ENCODE measurements at regions not wholly inside any gene's neighbourhood (a gene's known extent, or its start where the extent isn't known, plus 50 kb on each side); places are given as distances from the start of the nearest gene placed in this dataset.

DNA sequence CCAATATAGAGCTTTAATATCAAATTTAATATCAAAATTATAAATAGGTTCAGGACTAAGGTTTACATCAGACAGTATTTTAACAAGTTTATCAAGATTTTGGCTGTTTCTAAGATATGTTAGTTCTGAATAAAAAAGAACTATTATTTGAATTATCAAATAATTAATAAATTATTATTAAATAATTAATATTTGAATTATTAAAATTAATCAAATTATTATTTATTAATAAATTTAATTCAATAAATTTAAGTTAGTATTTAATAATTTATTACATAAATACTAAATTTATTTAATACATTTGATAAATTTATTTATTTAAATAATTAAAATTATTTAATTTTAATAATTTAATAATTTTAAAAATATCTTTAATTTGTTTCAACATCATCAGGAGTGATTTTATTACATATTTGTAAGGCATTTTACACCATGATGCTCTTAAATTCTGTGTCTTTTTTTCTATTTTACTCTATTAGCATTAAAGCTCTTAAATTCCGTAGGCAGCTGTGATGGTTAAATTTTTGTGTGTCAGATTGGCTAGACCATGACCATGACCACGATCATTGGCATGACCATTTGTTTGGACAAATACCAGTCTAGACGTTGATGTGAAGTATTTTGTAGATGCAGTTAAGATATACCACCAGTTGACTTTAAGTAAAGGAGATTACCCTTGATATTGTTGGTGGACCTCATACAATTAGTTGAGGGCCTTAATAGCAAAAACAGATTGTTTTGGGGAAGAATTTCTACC, 82.6 kb downstream of the BBS10 start:
- TF ChIP-seq, protein P1, sequence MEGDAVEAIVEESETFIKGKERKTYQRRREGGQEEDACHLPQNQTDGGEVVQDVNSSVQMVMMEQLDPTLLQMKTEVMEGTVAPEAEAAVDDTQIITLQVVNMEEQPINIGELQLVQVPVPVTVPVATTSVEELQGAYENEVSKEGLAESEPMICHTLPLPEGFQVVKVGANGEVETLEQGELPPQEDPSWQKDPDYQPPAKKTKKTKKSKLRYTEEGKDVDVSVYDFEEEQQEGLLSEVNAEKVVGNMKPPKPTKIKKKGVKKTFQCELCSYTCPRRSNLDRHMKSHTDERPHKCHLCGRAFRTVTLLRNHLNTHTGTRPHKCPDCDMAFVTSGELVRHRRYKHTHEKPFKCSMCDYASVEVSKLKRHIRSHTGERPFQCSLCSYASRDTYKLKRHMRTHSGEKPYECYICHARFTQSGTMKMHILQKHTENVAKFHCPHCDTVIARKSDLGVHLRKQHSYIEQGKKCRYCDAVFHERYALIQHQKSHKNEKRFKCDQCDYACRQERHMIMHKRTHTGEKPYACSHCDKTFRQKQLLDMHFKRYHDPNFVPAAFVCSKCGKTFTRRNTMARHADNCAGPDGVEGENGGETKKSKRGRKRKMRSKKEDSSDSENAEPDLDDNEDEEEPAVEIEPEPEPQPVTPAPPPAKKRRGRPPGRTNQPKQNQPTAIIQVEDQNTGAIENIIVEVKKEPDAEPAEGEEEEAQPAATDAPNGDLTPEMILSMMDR (IDR thresholded peaks at IDR 0.05 in 4 of 5, conservative IDR thresholded peaks at IDR 0.05 in 1 of 5): no peak
- no peak for TF ChIP-seq POLR2A (IDR thresholded peaks at IDR 0.05)
- in situ Hi-C loops (cut with MboI; ENCODE audit: low sequenced_read_pairs in 4 of 4): loop anchor here in 2 of 4 donors (5.0 to 10.0 kb wide), 2 partner anchors 69 to 77 kb away; no protein-coding TSS in a partner anchor
- H3K27me3 ChIP-seq: no peaks in the 10 kb centered on the region
- peak overlapping the region; percentile 86 to 92 (median 89) for H3K27ac ChIP-seq
- H3K36me3 ChIP-seq: no peaks in the 10 kb centered on the region
- H3K9me3 ChIP-seq: peaks cover 0 to 4% (median 0%) of the 10 kb centered on the region in 3 donors
- H3K4me1 ChIP-seq: peaks cover 32 to 42% of the 10 kb centered on the region in 2 donors
- no peak overlapping the region for H3K4me3 ChIP-seq
- no peak for ATAC-seq
- no peak for DNase-seq
- intact Hi-C loops (cut with DNase I; ENCODE audit: low total_unique reads): loop anchor here (5.0 to 10.0 kb wide), 5 partner anchors 189 to 499 kb away; partner anchors contain the start of genes OSBPL8 and ZDHHC17

DNA sequence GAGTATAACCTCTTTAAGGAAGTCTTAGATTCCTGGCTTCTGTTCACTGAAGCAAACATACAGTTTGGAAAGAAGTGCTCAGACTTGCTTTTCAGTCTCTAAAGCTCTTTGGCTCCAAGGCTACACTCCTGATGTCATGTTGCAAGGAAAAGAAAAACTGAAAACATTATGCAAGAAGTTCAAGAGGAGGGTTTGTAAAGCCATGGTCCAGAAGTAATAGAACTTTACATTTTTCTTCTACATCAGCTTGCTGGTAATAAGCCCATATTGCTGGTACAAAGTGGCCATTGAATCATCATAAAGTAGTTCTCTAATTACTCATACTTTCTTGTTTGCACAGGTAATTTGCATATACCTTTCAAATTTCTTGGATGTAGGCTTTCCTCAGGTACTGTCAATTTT, 83.6 kb downstream of the BBS10 start:
- intact Hi-C loops (cut with DNase I; ENCODE audit: low total_unique reads) (loop anchor here (5.0 to 10.0 kb wide), 5 partner anchors 190 to 500 kb away; partner anchors contain the start of genes OSBPL8 and ZDHHC17), in situ Hi-C loops (cut with MboI; ENCODE audit: low sequenced_read_pairs in 4 of 4) (loop anchor here in 2 of 4 donors (5.0 to 10.0 kb wide), 2 partner anchors 70 to 78 kb away; no protein-coding TSS in a partner anchor)
- DNase-seq (no peak), ATAC-seq (no peak)
- TF ChIP-seq, protein P1 (IDR thresholded peaks at IDR 0.05 in 4 of 5, conservative IDR thresholded peaks at IDR 0.05 in 1 of 5): no peak
- no peak for TF ChIP-seq POLR2A (IDR thresholded peaks at IDR 0.05)
- no peaks in the 10 kb centered on the region for H3K36me3 ChIP-seq
- H3K9me3 ChIP-seq: peaks cover 0 to 4% (median 0%) of the 10 kb centered on the region in 3 donors
- no peaks in the 10 kb centered on the region for H3K27me3 ChIP-seq
- peaks cover 35 to 50% of the 10 kb centered on the region in 2 donors for H3K4me1 ChIP-seq
- no peak overlapping the region for H3K4me3 ChIP-seq
- H3K27ac ChIP-seq: peak overlapping the region; percentile 19 to 92 (median 48)

DNA sequence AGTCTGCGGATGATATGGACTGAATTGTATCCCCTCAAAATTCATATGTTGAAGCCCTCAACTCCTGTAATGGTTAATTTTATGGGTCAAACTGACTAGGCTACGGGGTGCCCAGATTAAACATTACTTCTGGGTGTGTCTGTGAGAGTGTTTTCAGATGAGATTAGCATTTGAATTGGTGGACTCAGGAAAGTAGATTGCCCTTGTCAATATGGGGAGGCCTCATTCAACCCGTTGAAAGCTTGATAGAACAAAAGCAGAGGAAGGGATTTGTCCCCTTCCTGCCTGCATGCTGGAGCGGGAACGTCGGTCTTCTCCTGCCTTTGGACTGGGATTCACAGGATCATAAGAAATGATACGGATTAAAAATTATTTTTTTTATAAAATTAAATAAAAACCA, 84.5 kb downstream of the BBS10 start:
- intact Hi-C loops (cut with DNase I; ENCODE audit: low total_unique reads): loop anchor here (10.0 kb wide), 3 partner anchors 191 to 501 kb away; partner anchors contain the start of genes OSBPL8 and ZDHHC17
- peaks cover 0 to 4% (median 0%) of the 10 kb centered on the region in 3 donors for H3K9me3 ChIP-seq
- H3K36me3 ChIP-seq: no peaks in the 10 kb centered on the region
- DNase-seq (no peak), ATAC-seq (no peak)
- H3K4me3 ChIP-seq: no peak overlapping the region
- in situ Hi-C loops (cut with MboI; ENCODE audit: low sequenced_read_pairs in 4 of 4): loop anchor here in 1 of 4 donors (10.0 kb wide), 1 partner anchor 71 kb away; no protein-coding TSS in a partner anchor
- H3K4me1 ChIP-seq: peaks cover 42 to 59% of the 10 kb centered on the region in 2 donors
- H3K27ac ChIP-seq: peak overlapping the region in 1 of 4 donors; percentile 92
- H3K27me3 ChIP-seq: no peaks in the 10 kb centered on the region
- TF ChIP-seq, protein P1 (IDR thresholded peaks at IDR 0.05 in 4 of 5, conservative IDR thresholded peaks at IDR 0.05 in 1 of 5): no peak
- no peak for TF ChIP-seq POLR2A (IDR thresholded peaks at IDR 0.05)

DNA sequence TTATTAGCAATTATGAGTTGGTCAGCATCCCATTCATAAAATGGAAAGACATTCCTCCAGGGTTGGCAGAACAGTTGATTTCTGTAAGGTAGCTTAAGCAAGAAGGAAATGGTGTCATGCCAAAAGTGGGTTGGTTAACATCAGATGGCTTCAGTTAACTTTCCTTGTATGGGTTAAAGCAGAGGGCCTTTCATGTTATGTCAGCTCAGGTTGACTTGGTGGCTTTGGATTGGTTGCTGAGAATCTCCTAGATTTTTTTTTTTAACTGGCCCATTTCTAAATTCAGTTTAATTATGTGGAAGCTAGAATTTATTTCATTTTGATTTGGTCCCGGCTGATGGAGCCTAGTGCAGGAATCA, 87.8 kb downstream of the BBS10 start:
- peak in 1 of 2 donors; percentile 58 for TF ChIP-seq POLR2A (IDR thresholded peaks at IDR 0.05)
- TF ChIP-seq, protein P1 (IDR thresholded peaks at IDR 0.05 in 4 of 5, conservative IDR thresholded peaks at IDR 0.05 in 1 of 5): no peak
- in situ Hi-C loops (cut with MboI; ENCODE audit: low sequenced_read_pairs in 4 of 4): loop anchor here in 1 of 4 donors (10.0 kb wide), 1 partner anchor 74 kb away; no protein-coding TSS in a partner anchor
- Histone ChIP-seq H3K4me1 (peaks cover 25 to 50% of the 10 kb centered on the region in 2 donors), H3K27me3 (no peaks in the 10 kb centered on the region), H3K4me3 (peak overlapping the region in 3 of 4 donors; percentile 9 to 32 (median 22)), H3K9me3 (peaks cover 0 to 4% (median 0%) of the 10 kb centered on the region in 3 donors), H3K27ac (peak overlapping the region; percentile 78 to 90 (median 82)), H3K36me3 (no peaks in the 10 kb centered on the region)
- ATAC-seq (peak; percentile 76 to 85), DNase-seq (peak; percentile 47 to 61)
- intact Hi-C loops (cut with DNase I; ENCODE audit: low total_unique reads): loop anchor here (10.0 kb wide), 3 partner anchors 194 to 504 kb away; partner anchors contain the start of genes OSBPL8 and ZDHHC17

Measured in gastrocnemius medialis (tissue), 4 donors.